AG10803 (cell line): ENCODE measurements at regions not wholly inside any gene's neighbourhood (a gene's known extent, or its start where the extent isn't known, plus 50 kb on each side); places are given as distances from the start of the nearest gene placed in this dataset.
A peak's percentile ranks its signal among the peaks of the same experiment; 100 is the strongest.
"Not testable (repeated sequence)": the region's sequence is repeated elsewhere in the genome, so short reads cannot be mapped to it uniquely, and the experiment has no call there.

ENCODE experiments used
- DNase-seq: peaks from one replicate; pipeline ENCODE4 v3.0.0; 2010; ENCODE audit warnings: low read depth
- H3K4me3 ChIP-seq: 2 replicates; pipeline ENCODE4 v1.5.1; 2011; ENCODE audit warnings: mild to moderate bottlenecking, low read length, control low read depth
- TF ChIP-seq, protein P1 (sequence below): conservative IDR thresholded peaks from 2 replicates; pipeline ENCODE4 v1.5.1; 2011; ENCODE audit warnings: mild to moderate bottlenecking, low read length, control low read depth, inconsistent platforms

DNA sequence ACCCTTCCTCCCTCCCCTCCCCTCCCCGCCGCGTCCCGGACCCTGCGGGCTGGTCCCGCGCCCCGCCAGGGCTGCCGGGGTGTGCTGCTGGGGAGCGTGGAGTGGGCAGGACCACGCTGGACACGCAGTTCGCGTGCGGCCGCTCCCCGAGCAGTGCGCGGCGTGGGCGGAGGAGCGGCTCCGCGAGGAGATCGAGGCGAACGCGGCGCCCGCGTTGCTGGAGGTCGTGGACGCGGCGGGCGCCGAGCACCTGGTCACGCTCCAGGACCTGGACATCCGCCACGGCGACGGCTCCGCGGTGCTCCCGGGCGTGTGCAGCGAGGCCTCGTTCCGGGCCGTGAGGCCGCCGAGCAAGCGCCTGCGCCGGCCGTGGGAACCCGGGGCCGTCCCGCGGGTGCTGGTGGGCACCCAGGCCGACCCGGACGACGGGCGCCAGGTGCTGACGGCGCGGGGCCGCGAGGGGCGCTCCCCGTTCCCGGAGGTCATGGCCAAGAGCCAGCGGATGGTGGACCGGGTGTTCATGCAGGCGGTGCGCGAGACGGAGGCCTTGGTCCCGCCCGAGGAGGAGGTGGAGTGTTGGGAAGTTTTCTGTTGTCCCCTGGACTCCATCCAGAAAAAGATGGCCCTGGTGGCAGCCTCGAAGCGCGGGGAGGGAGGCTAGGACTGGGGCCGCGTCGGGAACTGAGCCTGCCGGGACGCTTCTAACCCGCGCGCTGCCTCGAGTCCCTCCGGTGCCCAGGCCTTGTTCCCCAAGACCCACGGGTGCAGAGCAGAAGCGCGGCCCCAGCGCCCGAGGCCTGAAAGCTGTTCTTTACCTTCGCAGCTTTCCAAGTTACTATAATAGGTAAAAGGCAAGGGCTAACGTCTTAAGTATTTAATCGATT, 54.7 kb upstream of the EIF5 start:
- TF ChIP-seq, protein P1, sequence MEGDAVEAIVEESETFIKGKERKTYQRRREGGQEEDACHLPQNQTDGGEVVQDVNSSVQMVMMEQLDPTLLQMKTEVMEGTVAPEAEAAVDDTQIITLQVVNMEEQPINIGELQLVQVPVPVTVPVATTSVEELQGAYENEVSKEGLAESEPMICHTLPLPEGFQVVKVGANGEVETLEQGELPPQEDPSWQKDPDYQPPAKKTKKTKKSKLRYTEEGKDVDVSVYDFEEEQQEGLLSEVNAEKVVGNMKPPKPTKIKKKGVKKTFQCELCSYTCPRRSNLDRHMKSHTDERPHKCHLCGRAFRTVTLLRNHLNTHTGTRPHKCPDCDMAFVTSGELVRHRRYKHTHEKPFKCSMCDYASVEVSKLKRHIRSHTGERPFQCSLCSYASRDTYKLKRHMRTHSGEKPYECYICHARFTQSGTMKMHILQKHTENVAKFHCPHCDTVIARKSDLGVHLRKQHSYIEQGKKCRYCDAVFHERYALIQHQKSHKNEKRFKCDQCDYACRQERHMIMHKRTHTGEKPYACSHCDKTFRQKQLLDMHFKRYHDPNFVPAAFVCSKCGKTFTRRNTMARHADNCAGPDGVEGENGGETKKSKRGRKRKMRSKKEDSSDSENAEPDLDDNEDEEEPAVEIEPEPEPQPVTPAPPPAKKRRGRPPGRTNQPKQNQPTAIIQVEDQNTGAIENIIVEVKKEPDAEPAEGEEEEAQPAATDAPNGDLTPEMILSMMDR: no peak
- H3K4me3 ChIP-seq: no peak overlapping the region

DNA sequence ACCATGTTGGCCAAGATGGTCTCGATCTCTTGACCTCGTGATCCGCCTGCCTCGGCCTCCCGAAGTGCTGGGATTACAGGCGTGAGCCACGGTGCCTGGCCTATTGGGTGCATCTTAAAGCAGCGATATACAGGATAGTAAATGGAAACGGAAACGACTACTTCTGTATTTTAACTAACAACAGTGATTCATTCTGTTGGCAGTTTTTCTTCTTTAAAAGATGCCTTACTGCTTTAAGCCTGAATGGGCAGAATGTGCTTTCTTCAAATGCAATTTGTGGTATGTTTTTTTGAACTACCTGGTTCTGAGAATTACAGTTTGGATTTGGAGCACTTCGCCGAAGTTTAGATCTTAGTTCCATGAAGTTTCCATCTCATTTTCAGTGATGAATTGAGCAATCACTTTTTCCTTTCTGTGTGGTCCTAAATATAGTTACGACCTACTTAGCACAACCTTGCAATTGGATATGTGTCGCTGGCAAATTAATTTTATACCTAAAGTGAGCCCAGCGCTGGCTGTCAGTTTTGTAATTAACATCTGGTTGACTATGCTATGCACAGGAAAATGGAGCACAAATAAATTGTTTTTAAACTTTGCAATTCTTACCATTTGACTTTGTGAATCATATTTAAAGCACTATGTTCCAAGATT, 53.6 kb upstream of the EIF5 start:
- TF ChIP-seq, protein P1: no peak
- no peak overlapping the region for H3K4me3 ChIP-seq
- no peak for DNase-seq

More for the DNA sequence above, 54.7 kb upstream of the EIF5 start:
- no peak for DNase-seq

DNA sequence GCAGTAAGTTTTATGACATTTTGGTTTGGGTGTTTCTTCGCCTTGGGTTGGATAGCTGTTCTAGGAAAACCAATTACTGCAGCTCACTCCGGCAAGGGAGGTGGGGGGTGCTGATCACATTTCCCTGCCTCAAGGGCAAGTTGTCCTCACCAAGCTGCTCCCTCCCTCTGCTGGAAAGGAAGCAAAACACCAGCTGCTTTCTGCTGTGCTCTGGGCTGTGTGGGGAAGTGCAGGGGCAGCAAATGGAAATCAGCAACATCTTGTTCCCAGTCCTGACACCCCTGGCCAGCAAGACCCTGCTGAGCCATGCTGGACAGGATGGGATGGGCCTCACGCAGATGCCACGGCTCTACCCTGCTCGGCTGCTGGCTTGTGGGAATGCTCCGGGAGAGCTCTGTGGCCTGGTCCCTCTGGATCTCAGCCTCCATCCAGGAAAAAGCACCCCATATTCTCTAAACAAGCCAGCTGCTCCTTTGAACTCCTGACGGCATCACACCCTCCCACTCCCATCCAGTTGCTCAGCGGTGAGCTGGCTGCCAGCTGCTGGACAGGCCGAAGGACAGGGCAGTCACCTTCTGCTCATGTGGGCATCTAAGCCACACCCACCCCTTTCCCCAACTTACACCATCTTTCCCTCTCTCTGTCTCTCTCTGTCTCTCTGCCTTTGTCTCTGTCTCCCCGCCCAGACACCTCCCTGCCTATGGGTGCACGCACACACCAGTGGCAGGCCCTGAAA, 52.4 kb upstream of the EIF5 start:
- H3K4me3 ChIP-seq: no peak overlapping the region
- TF ChIP-seq, protein P1: peak; percentile 74
- DNase-seq: peak; percentile 70

DNA sequence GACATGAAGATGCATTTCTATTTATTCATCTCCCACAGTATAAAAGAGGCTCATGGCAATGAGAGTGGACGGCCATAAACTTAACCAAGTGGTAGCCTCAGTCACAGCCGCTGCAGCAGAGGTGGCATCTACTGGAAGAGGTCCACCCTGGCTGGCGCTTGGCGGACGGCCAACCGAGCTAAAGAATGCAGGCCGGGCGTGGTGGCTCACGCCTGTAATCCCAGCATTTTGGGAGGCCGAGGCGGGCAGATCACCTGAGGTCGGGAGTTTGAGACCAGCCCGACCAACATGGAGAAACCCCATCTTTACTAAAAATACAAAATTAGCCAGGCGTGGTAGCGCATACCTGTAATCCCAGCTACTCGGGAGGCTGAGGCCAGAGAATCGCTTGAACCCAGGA, 51.7 kb upstream of the EIF5 start:
- not testable (repeated sequence) for H3K4me3 ChIP-seq, DNase-seq

DNA sequence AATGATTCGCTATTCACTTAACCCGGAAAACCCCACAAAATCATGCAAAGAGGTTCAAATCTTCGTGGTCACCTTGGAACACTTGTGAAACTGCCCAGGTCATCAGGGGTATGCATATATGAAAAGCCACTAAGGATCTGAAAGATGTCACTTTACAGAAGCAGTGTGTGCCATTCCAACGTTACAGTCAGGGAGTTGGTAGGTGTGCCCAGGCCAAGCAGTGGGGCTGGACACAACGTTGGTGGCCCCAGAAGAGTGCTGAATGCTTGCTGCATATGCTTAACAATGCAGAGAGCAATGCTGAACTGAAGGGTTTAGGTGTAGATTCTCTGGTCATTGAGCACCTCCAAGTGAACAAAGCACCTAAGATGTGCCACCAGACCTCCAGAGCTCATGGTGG, 51.1 kb upstream of the EIF5 start:
- no peak for DNase-seq
- TF ChIP-seq, protein P1: no peak
- H3K4me3 ChIP-seq: no peak overlapping the region

DNA sequence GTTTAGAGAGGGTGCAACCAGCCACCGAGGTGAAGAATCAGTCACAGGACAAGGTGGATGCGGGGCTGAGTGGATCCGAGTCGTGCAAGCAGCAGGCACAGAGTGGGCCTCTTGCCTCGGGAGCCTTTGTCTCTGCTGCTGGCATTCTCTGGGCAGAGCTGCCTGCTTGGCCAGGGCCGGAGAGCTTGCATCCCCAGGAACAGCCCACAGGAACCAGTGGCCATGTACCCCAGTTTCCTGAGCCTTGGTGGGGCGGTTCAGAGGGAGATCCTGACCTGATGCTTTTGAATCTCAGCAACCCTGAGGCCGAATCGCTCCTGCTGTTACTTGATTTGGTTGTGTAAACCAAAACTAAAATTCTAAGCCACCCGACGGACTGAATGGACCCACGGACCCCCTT, 50.1 kb upstream of the EIF5 start:
- H3K4me3 ChIP-seq: no peak overlapping the region
- no peak for DNase-seq
- TF ChIP-seq, protein P1: no peak
